ENCODE measurements at regions not wholly inside any gene's neighbourhood (a gene's known extent, or its start where the extent isn't known, plus 50 kb on each side); places are given as distances from the start of the nearest gene placed in this dataset.
"Not testable (repeated sequence)": the region's sequence is repeated elsewhere in the genome, so short reads cannot be mapped to it uniquely, and the experiment has no call there.

GRCh38 chr12:96085475-96085874, 50.1 kb upstream of the LTA4H start:
- DNase-seq: no peak

GRCh38 chr12:96086190-96086589, 50.8 kb upstream of the LTA4H start:
- not testable (repeated sequence) for DNase-seq

GRCh38 chr12:96091833-96092232, 56.4 kb upstream of the LTA4H start:
- DNase-seq: no peak

GRCh38 chr12:96093543-96094196, 58.3 kb upstream of the LTA4H start:
- DNase-seq: no peak

- DNase-seq: peak; percentile 49 to 51
These were observed 58.8 kb upstream of the LTA4H start for GRCh38 chr12:96094201-96094600.

DNA sequence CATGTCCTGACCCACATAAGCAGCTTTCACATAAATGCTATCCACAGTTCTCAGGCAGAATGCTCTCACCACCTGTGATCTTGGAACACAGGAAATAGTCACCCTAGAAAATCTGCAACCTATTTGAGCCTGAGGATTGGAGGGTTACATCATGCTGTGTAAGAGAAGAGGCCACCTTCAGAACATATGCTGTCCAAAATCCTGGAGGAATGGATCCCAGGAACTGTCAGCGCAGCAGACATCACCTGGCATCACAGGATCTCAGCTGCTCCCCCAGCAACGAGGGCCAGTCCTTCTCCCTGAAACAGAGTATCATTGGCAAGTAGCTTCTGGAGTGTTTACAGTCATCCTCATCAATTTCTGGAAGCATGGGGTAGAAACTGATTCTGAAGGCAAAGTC, 63.2 kb upstream of the LTA4H start:
- no peak for DNase-seq

- DNase-seq: no peak
These were observed 64.0 kb upstream of the LTA4H start for GRCh38 chr12:96099421-96099820.

- DNase-seq: peak; percentile 10 to 30
These were observed 64.6 kb upstream of the LTA4H start for GRCh38 chr12:96099986-96100385.

GRCh38 chr12:96101806-96102205, 66.4 kb upstream of the LTA4H start:
- DNase-seq: no peak

GRCh38 chr12:96103067-96103644, 67.8 kb upstream of the LTA4H start:
- DNase-seq: no peak

GRCh38 chr12:96104566-96104965, 69.2 kb upstream of the LTA4H start:
- no peak for DNase-seq

DNA sequence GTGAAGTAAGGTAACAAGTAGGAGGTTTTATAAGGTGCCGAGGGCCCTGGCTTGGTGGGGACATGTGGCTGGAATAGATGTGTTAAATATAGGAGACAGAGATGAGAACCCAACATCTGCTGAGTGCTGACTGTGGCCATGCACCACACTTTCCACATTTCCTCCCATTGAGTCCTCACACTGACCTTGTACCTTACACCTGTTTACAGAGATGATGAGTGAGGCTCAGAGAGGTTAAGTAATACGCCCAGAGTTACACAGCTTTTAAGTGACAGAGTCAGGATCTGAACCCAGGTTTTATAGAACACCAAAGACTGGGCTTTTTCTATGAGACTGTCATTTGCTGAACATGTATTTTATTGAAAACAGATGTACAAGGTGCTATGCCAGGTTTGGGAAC, 70.8 kb upstream of the LTA4H start:
- no peak for DNase-seq

- no peak for DNase-seq
These were observed 71.8 kb upstream of the LTA4H start for GRCh38 chr12:96107236-96107635.

DNA sequence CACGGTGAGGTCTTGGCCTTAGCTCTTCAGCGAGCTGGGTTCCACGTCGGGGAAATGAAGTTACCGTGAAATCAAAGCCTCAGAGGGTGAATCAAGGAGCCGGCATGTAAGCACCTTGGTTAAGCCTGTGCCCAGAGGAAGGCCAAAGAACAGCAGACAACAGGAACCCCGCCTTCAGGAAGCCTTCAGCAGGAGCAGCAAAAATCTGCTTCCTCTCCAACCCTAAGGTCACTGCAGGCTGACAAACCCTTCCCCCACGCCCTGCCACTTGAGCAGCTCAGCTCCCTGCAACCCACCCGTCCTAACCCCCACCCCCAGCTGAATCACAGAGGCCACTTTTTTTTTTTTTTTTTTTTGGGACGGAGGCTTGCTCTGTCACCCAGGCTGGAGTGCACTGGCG, 72.9 kb upstream of the LTA4H start:
- peak; percentile 69 to 78 for DNase-seq

DNA sequence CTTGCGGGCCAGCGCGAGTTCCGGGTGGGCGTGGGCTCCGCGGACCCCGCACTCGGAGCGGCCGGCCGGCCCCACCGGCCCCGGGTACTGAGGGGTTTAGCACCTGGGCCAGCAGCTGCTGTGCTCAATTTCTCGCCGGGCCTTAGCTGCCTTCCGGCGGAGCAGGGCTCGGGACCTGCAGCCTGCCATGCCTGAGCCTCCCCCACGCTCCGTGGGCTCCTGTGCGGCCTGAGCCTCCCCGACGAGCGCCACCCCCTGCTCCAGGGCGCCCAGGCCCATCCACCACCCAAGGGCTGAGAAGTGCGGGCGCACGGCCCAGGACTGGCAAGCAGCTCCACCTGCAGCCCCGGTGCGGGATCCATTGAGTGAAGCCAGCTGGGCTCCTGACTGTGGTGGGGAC, 73.6 kb upstream of the LTA4H start:
- DNase-seq: not testable (repeated sequence)

GRCh38 chr12:96112733-96113132, 77.3 kb upstream of the LTA4H start:
- DNase-seq: no peak

- no peak for DNase-seq
These were observed 76.7 kb upstream of the ELK3 start for GRCh38 chr12:96117460-96117859.

DNA sequence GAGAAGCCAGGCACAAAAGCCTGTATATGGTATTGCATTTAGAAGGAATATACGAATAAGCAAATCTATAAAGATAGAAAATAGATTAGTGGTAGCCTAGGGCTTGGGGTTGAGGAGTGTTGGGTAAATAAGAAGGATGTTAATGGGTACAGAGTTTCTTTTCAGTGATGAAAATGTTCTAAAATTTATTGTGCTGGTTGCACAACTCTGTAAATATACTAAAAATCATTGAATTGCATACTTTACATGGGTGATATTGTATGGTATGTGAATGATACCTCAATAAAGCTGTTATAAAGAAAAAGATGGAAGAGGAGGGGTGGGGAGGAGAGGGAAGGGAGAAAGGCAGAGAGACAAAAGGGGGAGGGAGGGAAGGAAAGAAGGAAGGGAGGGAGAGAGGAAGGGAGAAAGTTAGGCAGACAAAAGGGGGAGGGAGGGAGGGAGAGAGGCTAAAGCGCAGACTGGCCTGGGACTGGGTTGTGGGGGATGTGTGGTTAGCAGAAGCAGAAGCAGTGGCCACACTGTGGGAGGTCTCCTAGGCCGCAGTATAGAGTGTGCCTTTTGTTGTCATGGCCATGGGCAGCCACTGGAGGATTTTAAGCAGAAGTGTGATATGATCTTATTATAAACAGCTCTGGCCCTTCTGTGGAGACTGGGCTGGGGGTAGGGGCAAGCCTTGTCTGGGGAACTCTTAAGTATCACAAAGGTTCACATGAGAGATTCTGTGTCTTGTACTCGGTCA, 73.6 kb upstream of the ELK3 start:
- peak; percentile 90 for DNase-seq

- DNase-seq: peak; percentile 93 to 96
These were observed 72.9 kb upstream of the ELK3 start for GRCh38 chr12:96121271-96121711.

DNA sequence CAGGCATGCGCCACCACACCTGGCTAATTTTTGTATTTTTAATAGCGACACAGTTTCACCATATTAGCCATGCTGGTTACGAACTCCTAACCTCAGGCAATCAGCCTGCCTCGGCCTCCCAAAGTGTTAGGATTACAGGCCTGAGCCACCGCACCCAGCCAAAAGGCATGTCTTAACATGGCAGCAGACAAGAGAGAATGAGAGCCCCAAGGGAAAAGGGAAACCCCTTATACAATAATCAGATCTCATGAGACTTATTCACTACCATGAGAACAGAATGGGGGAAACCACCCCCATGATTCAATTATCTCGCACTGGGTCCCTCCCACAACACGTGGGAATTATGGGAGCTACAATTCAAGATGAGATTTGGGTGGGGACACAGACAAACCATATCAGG, 65.9 kb upstream of the ELK3 start:
- not testable (repeated sequence) for DNase-seq

GRCh38 chr12:96130396-96131059, 63.6 kb upstream of the ELK3 start:
- no peak for DNase-seq

GRCh38 chr12:96131230-96131788, 62.9 kb upstream of the ELK3 start:
- DNase-seq: no peak

GRCh38 chr12:96132819-96133218, 61.4 kb upstream of the ELK3 start:
- DNase-seq: peak; percentile 22 to 57

All from AML-193 (cell line).